ENCODE measurements at regions not wholly inside any gene's neighbourhood (a gene's known extent, or its start where the extent isn't known, plus 50 kb on each side); places are given as distances from the start of the nearest gene placed in this dataset.

DNA sequence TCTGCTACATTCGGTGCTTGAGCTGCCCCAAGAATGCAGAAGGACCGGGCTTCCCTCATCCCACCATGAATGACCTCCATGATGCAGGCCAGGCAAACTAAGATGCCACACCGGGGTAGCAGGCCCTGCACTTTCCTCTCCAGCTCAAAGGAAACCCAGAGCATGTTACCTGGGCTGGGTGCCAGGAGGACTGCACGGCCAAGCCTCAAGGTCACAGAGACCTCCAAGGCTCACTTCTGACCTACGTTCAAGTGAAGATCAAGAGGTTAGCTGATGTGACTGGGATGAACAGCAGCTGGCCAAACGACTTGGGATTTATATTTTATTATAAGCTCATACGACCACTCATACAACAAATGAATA lies 501.8 kb downstream of the CD83 start:
- ATAC-seq (no peak), DNase-seq (ENCODE audit: low spot score) (no peak)

DNA sequence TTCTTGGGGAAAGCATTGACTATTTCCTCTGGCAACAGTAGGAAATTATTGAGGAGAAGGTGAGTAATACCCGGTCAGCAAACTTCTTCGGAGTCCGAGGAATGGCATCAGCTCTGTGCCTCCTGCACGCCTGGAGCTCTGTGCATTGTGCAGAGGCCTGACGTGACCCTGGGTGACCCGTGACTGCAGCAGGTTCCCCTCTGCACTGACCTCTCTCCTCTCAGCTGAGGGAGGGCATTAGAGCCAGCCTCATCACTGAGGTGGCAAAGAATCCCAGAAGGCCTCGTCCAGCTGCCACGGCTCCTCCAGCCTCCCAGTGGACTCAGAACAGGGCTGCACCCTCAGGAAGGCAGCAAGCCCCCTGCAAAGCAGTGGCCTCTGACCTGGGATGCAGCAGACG lies 502.9 kb downstream of the CD83 start:
- DNase-seq (ENCODE audit: low spot score) (no peak), ATAC-seq (no peak)

DNA sequence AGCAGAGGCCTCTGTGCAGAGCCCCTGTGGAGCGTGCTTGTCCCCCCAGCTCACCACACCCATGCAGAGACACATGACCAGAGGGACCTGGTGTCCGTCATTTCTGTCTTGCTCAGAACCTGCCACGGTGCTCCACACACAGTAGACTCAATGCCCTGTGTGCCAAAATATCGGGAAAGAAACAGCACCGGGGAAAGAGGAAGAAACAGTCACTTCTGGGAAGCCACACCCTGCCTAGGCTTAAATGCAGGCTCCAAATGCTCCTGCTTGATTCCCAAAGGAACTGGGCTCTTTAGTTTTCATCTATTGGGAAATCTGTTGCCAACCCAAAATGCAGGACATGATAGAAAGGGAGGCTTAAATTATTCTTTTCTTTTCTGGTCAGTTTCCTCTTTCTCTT lies 503.9 kb downstream of the CD83 start:
- ATAC-seq (no peak), DNase-seq (ENCODE audit: low spot score) (no peak)

- no peak for DNase-seq (ENCODE audit: low spot score)
- ATAC-seq = no peak
These were observed 504.5 kb downstream of the CD83 start for GRCh38 chr6:14622085-14622484.

- DNase-seq (ENCODE audit: low spot score) = no peak
- no peak for ATAC-seq
These were observed 505.4 kb downstream of the CD83 start for GRCh38 chr6:14622909-14623505.

- no peak for ATAC-seq
These were observed 507.8 kb downstream of the CD83 start for GRCh38 chr6:14625173-14625895.

DNA sequence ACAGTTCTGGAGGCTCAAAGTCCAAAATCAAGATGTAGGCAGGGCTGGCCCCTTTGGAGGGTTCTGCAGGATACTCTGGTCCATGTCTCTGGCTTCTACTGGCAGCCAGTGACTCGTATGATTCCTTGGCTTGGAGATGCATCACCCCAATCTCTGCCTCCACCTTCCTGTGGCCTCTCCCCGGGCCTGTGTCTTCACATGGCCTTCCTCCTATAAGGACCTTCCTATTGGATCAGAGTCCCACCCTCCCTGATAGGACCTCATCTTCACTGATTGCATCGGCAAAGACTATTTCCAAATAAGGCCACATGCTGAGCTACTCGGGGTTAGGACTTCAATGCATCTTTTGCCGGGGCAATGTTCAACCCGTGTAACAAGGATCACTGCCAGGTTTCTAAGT lies 509.0 kb downstream of the CD83 start:
- no peak for DNase-seq (ENCODE audit: low spot score)
- ATAC-seq = no peak

More at GRCh38 chr6:14625173-14625895, 507.8 kb downstream of the CD83 start:
- DNase-seq (ENCODE audit: low spot score) = no peak

- DNase-seq (ENCODE audit: low spot score) = no peak
- no peak for ATAC-seq
These were observed 512.4 kb downstream of the CD83 start for GRCh38 chr6:14630016-14630415.

DNA sequence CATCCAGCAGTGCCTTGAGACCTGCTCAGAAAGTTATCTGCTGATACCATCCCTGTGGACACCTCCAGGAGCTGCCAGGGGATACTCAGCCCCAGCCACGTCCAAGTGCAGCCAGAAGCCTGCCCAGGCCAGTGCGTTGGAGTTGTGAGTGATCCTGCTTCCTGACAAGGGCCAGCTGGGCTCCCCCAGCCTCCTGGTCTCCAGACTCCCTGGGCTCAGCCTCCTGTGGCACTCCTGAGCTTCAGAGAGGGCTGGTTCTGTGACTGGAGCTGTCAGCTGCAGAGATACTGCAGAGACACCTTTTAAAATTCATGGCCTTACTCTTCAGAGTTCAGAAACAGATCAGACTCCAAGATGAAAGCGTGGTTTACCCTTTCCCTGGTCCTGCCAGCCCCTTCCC lies 515.9 kb downstream of the CD83 start:
- DNase-seq (ENCODE audit: low spot score) (no peak), ATAC-seq (no peak)

DNA sequence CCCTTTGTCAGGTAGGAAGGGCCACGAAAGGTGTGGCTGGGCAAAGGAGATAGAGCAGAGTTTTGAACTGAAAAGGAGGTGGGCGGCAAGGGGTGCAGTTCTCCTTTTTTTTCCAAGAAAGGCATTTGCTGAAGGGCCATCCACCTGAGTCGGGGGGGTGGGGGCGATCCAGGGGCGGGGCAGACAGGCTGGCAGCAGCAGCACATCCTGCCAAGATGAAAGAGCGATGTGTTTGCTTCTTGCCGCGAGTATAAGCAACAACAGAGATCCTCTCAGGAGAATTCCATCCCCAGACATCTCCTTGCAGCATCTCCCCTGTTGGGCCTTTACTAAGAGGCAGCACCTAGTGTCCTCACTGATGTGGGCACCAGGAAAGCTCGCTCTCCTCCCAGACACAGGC lies 516.5 kb downstream of the CD83 start:
- DNase-seq (ENCODE audit: low spot score) (no peak), ATAC-seq (no peak)

- no peak for DNase-seq (ENCODE audit: low spot score)
- ATAC-seq = no peak
These were observed 517.6 kb downstream of the CD83 start for GRCh38 chr6:14635195-14635594.

GRCh38 chr6:14635934-14636591 lies 518.5 kb downstream of the CD83 start:
- ATAC-seq (no peak), DNase-seq (ENCODE audit: low spot score) (no peak)

- DNase-seq (ENCODE audit: low spot score) = no peak
- ATAC-seq = no peak
These were observed 520.9 kb downstream of the CD83 start for GRCh38 chr6:14638435-14638905.

- ATAC-seq = peak; percentile 26
- no peak for DNase-seq (ENCODE audit: low spot score)
These were observed 521.6 kb downstream of the CD83 start for GRCh38 chr6:14638906-14639761.

GRCh38 chr6:14639983-14640599 lies 522.5 kb downstream of the CD83 start:
- no peak for ATAC-seq
- no peak for DNase-seq (ENCODE audit: low spot score)

DNA sequence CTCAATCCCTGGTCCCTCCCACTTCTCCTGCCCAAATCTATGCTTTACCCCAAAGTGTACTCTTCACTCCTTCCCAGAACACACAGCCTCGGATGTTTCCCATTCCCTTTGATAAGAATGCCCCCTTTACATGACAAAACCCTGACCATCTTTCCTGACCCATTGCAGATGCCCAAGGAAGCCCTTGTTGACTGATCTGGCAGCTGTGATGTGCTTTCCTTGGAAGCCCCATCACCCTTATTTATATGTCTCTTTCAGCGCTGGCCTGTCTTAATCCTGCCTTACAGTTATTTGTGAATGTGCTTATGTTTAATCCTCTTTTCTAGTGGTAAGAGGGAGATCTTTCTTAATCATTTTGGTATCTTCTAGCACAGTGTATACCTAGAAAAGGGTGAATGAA lies 523.1 kb downstream of the CD83 start:
- ATAC-seq (no peak), DNase-seq (ENCODE audit: low spot score) (no peak)

DNA sequence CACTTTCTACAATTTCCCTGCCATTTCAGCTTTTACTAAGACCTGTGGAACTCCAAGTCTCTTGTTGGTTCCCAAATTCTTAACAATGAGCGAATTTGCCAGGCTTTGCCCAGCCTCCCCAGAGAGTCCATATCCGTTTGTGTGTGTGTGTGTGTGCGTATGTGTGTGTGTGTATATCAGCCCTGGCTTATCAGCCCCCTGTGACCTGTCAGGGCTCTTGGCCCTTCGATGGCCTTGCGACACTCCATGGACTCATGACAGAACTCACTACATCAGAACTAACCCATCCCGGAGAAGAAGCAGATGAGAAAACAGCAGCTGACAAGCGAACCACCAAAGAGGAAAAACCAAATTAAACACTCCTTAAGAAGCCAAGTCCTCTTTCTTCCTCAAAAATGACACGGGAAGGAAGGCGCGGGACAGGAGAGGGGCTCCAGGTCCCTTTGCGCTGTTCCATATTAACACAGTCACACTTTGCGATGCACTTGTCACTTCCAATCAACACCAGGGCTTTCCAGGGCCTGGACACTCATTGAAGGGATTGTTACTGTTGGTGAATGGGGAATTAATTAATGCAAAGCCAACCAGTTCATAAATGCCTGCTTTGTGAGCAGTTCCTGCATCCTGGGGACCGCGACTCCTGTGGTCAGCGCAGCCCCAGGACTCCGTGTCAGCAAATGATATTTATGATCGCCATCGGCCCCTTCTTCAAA lies 524.0 kb downstream of the CD83 start:
- DNase-seq (ENCODE audit: low spot score) = no peak
- no peak for ATAC-seq

- ATAC-seq (no peak), DNase-seq (ENCODE audit: low spot score) (no peak)
These were observed 524.5 kb downstream of the CD83 start for GRCh38 chr6:14642136-14642505.

- no peak for DNase-seq (ENCODE audit: low spot score)
- ATAC-seq = no peak
These were observed 525.3 kb downstream of the CD83 start for GRCh38 chr6:14642842-14643241.

- ATAC-seq (no peak), DNase-seq (ENCODE audit: low spot score) (no peak)
These were observed 526.8 kb downstream of the CD83 start for GRCh38 chr6:14644381-14644780.
